OCI-M1 (cell line): ENCODE measurements at regions not wholly inside any gene's neighbourhood (a gene's known extent, or its start where the extent isn't known, plus 50 kb on each side); places are given as distances from the start of the nearest gene placed in this dataset.
"Not testable (repeated sequence)": the region's sequence is repeated elsewhere in the genome, so short reads cannot be mapped to it uniquely, and the experiment has no call there.

Experiments used
- DNase-seq: peaks from one replicate; lab custom pipeline; 2025; lab: John Stamatoyannopoulos, UW

- DNase-seq = peak; percentile 29
These were observed 274.7 kb downstream of the RND3 start for GRCh38 chr2:150212722-150213171.

- DNase-seq = no peak
These were observed 276.3 kb downstream of the RND3 start for GRCh38 chr2:150211164-150211631.

GRCh38 chr2:150209746-150210145 lies 277.7 kb downstream of the RND3 start:
- DNase-seq = no peak

GRCh38 chr2:150208689-150209088 lies 278.8 kb downstream of the RND3 start:
- DNase-seq = peak; percentile 14

- DNase-seq = no peak
These were observed 279.5 kb downstream of the RND3 start for GRCh38 chr2:150207979-150208378.

GRCh38 chr2:150204451-150204850 lies 283.0 kb downstream of the RND3 start:
- DNase-seq = peak; percentile 23

GRCh38 chr2:150194816-150195215 lies 292.7 kb downstream of the RND3 start:
- DNase-seq = not testable (repeated sequence)

- no peak for DNase-seq
These were observed 294.8 kb downstream of the RND3 start for GRCh38 chr2:150192701-150193100.

GRCh38 chr2:150191349-150191748 lies 296.1 kb downstream of the RND3 start:
- no peak for DNase-seq

- no peak for DNase-seq
These were observed 296.9 kb downstream of the RND3 start for GRCh38 chr2:150190546-150190945.

GRCh38 chr2:150188800-150189199 lies 298.7 kb downstream of the RND3 start:
- no peak for DNase-seq

- no peak for DNase-seq
These were observed 299.3 kb downstream of the RND3 start for GRCh38 chr2:150188177-150188576.

GRCh38 chr2:150182566-150183235 lies 304.8 kb downstream of the RND3 start:
- no peak for DNase-seq

- DNase-seq = no peak
These were observed 308.9 kb downstream of the RND3 start for GRCh38 chr2:150178591-150178990.

GRCh38 chr2:150174971-150175421 lies 312.5 kb downstream of the RND3 start:
- DNase-seq = no peak

- no peak for DNase-seq
These were observed 313.2 kb downstream of the RND3 start for GRCh38 chr2:150174056-150174805.

- DNase-seq = no peak
These were observed 316.4 kb downstream of the RND3 start for GRCh38 chr2:150171065-150171548.

GRCh38 chr2:150169237-150169629 lies 318.2 kb downstream of the RND3 start:
- no peak for DNase-seq

- peak; percentile 57 for DNase-seq
These were observed 318.8 kb downstream of the RND3 start for GRCh38 chr2:150168595-150169236.

- DNase-seq = peak; percentile 90
These were observed 319.8 kb downstream of the RND3 start for GRCh38 chr2:150167711-150168110.

GRCh38 chr2:150166313-150167051 lies 321.0 kb downstream of the RND3 start:
- peak; percentile 90 for DNase-seq

- peak; percentile 85 for DNase-seq
These were observed 321.5 kb downstream of the RND3 start for GRCh38 chr2:150165988-150166312.
